ENCODE measurements at regions not wholly inside any gene's neighbourhood (a gene's known extent, or its start where the extent isn't known, plus 50 kb on each side); places are given as distances from the start of the nearest gene placed in this dataset.

DNA sequence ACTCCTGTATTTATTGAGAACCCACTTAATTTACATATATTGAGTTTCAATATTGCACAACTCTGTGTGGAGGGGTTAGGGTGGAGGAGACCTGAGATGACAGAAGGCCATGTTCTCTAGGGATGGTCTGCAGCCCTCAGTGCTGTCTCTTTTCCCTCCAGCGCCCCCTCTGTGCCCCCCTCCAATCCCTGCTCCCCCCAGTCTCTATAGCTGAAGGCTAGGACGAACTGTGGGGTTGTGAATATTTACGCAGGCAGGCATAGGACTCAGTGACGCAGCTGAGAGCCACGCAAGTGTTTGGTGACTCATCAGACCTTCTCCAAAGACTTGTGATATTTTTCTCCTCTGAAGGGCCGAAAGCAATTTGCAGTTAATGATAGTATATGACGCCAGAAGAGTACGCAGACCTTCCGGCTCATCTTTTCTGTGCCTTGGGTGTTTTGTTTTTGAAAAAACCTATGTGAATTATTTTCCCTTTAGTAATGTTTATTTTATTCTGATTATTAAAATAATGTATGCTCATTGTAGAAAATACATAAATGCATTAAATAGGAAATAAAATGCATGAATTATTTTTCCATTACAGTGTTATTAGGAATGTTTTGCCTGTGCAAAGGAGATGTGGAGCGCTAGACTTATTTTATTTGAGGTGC is 85.3 kb downstream of the SLC25A47 start:
- in situ Hi-C loops (cut with HindIII; ENCODE audit: low sequenced_read_pairs): loop anchor here (10.0 kb wide), 1 partner anchor 246 kb away; no protein-coding TSS in a partner anchor
- peak; percentile 73 for DNase-seq (ENCODE audit: low read depth)

DNA sequence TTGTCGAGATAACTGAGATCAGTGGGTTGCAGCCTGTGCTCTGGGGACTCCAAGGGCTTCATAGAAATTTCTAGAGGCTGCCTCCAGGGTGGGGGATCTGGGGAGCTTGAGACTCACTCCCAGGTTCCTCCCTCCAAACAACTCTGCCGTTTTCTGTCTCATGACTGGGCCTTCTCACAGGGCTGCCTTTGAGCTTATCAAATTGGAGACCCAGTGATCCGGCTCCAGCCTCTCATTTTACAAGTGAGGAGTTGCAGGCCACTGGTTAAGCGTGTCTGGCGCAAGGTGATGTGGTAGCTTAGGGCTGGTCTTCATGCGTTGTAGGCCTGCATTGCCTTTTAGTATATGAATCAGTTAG is 85.8 kb downstream of the SLC25A47 start:
- TF ChIP-seq CTCF (IDR thresholded peaks at IDR 0.05; ENCODE audit: low read depth, low read length, missing control alignments): no peak
- H3K4me3 ChIP-seq (ENCODE audit: low read depth, low read length): no peak overlapping the region
- DNase-seq (ENCODE audit: low read depth): no peak
- in situ Hi-C loops (cut with HindIII; ENCODE audit: low sequenced_read_pairs): loop anchor here (10.0 kb wide), 1 partner anchor 246 kb away; no protein-coding TSS in a partner anchor

More for the DNA sequence above, 85.3 kb downstream of the SLC25A47 start:
- TF ChIP-seq CTCF (IDR thresholded peaks at IDR 0.05; ENCODE audit: low read depth, low read length, missing control alignments): no peak
- no peak overlapping the region for H3K4me3 ChIP-seq (ENCODE audit: low read depth, low read length)

- no peak for DNase-seq (ENCODE audit: low read depth)
- in situ Hi-C loops (cut with HindIII; ENCODE audit: low sequenced_read_pairs): loop anchor here (10.0 kb wide), 1 partner anchor 245 kb away; no protein-coding TSS in a partner anchor
Observed at GRCh38 chr14:100409651-100410050, 86.5 kb downstream of the SLC25A47 start.

DNA sequence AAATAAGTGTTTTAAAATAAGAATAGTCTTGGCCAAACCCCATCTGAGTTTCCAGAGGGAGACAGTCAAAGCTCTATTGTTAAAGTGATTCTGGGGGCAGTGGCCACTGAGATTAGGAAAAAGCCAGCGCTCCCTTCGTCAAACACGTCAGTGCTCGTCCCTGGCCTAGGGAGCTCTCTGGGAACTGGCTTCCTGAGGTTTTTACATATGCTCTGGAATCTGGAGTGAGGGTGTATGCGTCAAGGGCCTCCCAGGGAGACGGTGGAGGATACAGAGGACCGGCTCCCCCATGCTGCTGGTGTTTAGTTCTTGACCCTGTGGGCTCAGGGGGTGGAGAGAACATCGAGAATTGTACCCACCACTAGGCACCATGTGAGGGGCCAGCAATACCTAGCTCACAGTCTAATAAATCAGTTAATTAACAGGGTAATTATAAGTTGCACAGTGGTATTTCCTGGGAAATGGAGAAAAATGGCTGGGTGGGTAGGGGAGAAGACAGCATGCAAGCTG is 87.0 kb downstream of the SLC25A47 start:
- in situ Hi-C loops (cut with HindIII; ENCODE audit: low sequenced_read_pairs): no loop called here
- DNase-seq (ENCODE audit: low read depth): peak; percentile 83
- no peak for TF ChIP-seq CTCF (IDR thresholded peaks at IDR 0.05; ENCODE audit: low read depth, low read length, missing control alignments)
- no peak overlapping the region for H3K4me3 ChIP-seq (ENCODE audit: low read depth, low read length)

More at GRCh38 chr14:100409651-100410050, 86.5 kb downstream of the SLC25A47 start:
- no peak overlapping the region for H3K4me3 ChIP-seq (ENCODE audit: low read depth, low read length)
- TF ChIP-seq CTCF (IDR thresholded peaks at IDR 0.05; ENCODE audit: low read depth, low read length, missing control alignments): no peak

DNA sequence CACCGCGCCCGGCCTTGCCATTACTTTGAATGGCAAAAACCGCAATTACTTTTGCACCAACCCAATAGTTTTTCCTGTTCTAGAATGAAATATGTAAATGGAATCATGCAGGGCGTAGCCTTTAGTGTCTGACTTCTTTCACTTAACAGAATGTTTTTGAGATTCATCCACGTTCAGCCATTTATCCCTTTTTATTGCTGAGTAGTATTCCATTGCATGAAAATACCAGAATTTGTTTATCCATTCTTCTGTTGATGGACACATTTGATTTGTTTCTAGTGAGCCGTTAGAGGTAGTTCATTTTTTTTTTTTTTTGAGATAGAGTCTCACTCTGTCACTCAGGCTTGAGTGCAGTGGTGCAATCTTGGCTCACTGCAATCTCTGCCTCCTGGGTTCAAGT is 90.6 kb downstream of the SLC25A47 start:
- TF ChIP-seq CTCF (IDR thresholded peaks at IDR 0.05; ENCODE audit: low read depth, low read length, missing control alignments): no peak
- in situ Hi-C loops (cut with HindIII; ENCODE audit: low sequenced_read_pairs): no loop called here
- DNase-seq (ENCODE audit: low read depth): no peak
- no peak overlapping the region for H3K4me3 ChIP-seq (ENCODE audit: low read depth, low read length)

DNA sequence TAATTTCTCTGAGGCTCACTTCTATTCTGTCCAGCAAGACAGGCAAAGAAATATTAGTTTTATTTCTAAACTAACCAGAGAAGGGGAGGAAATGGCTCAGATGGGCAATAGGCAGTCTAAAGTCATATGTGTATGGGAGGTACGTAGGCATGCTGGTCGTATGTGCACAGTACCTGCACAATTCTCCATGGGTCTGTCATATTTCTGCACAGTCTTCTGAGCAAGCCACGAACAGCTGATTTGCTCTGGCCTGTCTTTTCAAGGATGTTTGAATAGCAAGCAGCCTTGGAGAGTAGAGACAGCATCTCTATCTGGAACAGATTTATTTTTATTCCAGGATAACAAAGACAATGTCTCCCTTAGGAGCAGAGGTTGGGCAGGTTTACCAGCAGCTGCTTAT is 92.1 kb downstream of the SLC25A47 start:
- in situ Hi-C loops (cut with HindIII; ENCODE audit: low sequenced_read_pairs): no loop called here
- TF ChIP-seq CTCF (IDR thresholded peaks at IDR 0.05; ENCODE audit: low read depth, low read length, missing control alignments): no peak
- H3K4me3 ChIP-seq (ENCODE audit: low read depth, low read length): no peak overlapping the region
- no peak for DNase-seq (ENCODE audit: low read depth)
